ENCODE measurements at regions not wholly inside any gene's neighbourhood (a gene's known extent, or its start where the extent isn't known, plus 50 kb on each side); places are given as distances from the start of the nearest gene placed in this dataset.
"Not testable (repeated sequence)": the region's sequence is repeated elsewhere in the genome, so short reads cannot be mapped to it uniquely, and the experiment has no call there.

- no peaks in the 10 kb centered on the region for H3K9me3 ChIP-seq
- POLR2A ChIA-PET, result no interaction called here
- ATAC-seq, result no peak
These were observed 131.8 kb upstream of the TMLHE start for GRCh38 chrX:155744534-155744933.

DNA sequence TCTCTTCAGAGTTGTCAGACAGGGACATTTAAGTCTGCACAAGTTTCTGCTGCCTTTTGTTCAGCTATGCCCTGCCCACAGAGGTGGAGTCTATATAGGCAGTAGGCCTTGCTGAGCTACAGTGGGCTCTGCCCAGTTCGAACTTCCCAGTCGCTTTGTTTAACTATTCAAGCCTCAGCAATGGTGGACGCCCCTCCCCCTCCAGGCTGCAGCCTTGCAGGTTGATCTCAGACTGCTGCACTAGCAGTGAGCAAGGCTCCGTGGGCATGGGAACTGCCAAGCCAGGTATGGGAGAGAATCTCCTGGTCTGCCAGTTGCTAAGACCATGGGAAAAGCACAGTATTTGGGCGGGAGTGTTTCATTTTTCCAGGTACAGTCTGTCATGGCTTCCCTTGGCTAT, 115.6 kb upstream of the TMLHE start:
- 4% methylated on average over 5 of the region's 5 CpGs for WGBS (ENCODE audit: missing lambda C conversion rate)
- H3K4me3 ChIP-seq; H3K27ac ChIP-seq; POLR2A ChIA-PET; ATAC-seq; DNase-seq (ENCODE audit: low read depth in 1 of 2, low spot score in 1 of 2); FAIRE-seq; H3K4me1 ChIP-seq; CTCF ChIA-PET; H3K4me2 ChIP-seq; H3K9me3 ChIP-seq: not testable (repeated sequence)

More at GRCh38 chrX:155744534-155744933, 131.8 kb upstream of the TMLHE start:
- H3K4me2 ChIP-seq, result no peak overlapping the region
- no peak overlapping the region for H3K4me3 ChIP-seq
- no peak for FAIRE-seq
- H3K27ac ChIP-seq, result no peak overlapping the region
- CTCF ChIA-PET, result no interaction called here
- peaks cover 8% of the 10 kb centered on the region; the same call in 1 of the 3 replicates for H3K4me1 ChIP-seq
- TF ChIP-seq HOXB13 (CRISPR knock-in tag; IDR thresholded peaks at IDR 0.05; ENCODE audit: low read depth) (no peak), RFX5 (IDR thresholded peaks at IDR 0.05) (no peak), KDM1A (IDR thresholded peaks at IDR 0.05; ENCODE audit: low read depth) (no peak), CTCF (IDR thresholded peaks at IDR 0.05) (no peak), JUN (IDR thresholded peaks at IDR 0.05) (no peak), REST (IDR thresholded peaks at IDR 0.05) (no peak), SMC3 (IDR thresholded peaks at IDR 0.05) (no peak), HMGXB4 (CRISPR knock-in tag; IDR thresholded peaks at IDR 0.05; ENCODE audit: borderline replicate concordance) (no peak), MAFK (IDR thresholded peaks at IDR 0.05; ENCODE audit: partially characterized antibody) (no peak), USF2 (IDR thresholded peaks at IDR 0.05) (no peak), FOXS1 (CRISPR knock-in tag; IDR thresholded peaks at IDR 0.05) (no peak), MAX (IDR thresholded peaks at IDR 0.05) (no peak), ZSCAN20 (CRISPR knock-in tag; IDR thresholded peaks at IDR 0.05) (no peak)
- TF ChIP-seq, protein P1, sequence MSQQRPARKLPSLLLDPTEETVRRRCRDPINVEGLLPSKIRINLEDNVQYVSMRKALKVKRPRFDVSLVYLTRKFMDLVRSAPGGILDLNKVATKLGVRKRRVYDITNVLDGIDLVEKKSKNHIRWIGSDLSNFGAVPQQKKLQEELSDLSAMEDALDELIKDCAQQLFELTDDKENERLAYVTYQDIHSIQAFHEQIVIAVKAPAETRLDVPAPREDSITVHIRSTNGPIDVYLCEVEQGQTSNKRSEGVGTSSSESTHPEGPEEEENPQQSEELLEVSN (IDR thresholded peaks at IDR 0.05; ENCODE audit: borderline replicate concordance, low read depth), result no peak
- TF ChIP-seq, protein P2, sequence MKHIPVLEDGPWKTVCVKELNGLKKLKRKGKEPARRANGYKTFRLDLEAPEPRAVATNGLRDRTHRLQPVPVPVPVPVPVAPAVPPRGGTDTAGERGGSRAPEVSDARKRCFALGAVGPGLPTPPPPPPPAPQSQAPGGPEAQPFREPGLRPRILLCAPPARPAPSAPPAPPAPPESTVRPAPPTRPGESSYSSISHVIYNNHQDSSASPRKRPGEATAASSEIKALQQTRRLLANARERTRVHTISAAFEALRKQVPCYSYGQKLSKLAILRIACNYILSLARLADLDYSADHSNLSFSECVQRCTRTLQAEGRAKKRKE (CRISPR knock-in tag; IDR thresholded peaks at IDR 0.05; ENCODE audit: low read depth), result no peak
- WGBS (ENCODE audit: missing lambda C conversion rate), result 50% methylated on average over 2 of the region's 2 CpGs
- no peak for DNase-seq (ENCODE audit: low read depth in 1 of 2, low spot score in 1 of 2)

Measured in A549 (cell line).